LNCaP clone FGC (cell line): ENCODE measurements at regions not wholly inside any gene's neighbourhood (a gene's known extent, or its start where the extent isn't known, plus 50 kb on each side); places are given as distances from the start of the nearest gene placed in this dataset.

ENCODE experiments used
- DNase-seq: peaks from one replicate; pipeline ENCODE4 v3.0.0-alpha.2; 2011; ENCODE audit warnings: low read depth
- H3K4me3 ChIP-seq: 2 replicates; pipeline ENCODE4 v1.5.1; 2011; ENCODE audit warnings: mild to moderate bottlenecking, low read depth, low read length, control low read depth
- TF ChIP-seq, protein P1 (sequence below): IDR thresholded peaks from 2 replicates; pipeline ENCODE4 v1.5.1; 2012; ENCODE audit warnings: mild to moderate bottlenecking; ENCODE audit not compliant: control insufficient read depth, insufficient read depth; ENCODE audit errors: extremely low read depth

DNA sequence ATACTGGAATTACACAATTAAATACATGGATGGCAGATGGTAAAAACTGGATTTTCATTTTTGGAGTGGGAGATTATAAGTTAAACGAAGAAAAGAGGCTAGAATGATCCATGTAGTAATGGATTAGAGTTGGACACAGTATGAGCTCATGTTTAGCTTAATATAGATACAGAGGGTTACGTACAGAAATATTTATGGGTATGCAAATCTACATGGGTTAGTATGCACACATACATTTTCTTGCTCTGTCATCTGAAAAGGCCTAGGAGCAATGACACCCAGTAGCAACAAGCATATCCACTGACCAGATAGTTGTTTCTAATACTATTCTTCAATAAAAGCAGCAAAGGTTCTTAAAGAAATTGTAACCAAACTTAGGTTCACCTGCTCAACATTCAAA lies 366.4 kb downstream of the SEMA3D start:
- no peak for DNase-seq
- no peak overlapping the region for H3K4me3 ChIP-seq
- TF ChIP-seq, protein P1, sequence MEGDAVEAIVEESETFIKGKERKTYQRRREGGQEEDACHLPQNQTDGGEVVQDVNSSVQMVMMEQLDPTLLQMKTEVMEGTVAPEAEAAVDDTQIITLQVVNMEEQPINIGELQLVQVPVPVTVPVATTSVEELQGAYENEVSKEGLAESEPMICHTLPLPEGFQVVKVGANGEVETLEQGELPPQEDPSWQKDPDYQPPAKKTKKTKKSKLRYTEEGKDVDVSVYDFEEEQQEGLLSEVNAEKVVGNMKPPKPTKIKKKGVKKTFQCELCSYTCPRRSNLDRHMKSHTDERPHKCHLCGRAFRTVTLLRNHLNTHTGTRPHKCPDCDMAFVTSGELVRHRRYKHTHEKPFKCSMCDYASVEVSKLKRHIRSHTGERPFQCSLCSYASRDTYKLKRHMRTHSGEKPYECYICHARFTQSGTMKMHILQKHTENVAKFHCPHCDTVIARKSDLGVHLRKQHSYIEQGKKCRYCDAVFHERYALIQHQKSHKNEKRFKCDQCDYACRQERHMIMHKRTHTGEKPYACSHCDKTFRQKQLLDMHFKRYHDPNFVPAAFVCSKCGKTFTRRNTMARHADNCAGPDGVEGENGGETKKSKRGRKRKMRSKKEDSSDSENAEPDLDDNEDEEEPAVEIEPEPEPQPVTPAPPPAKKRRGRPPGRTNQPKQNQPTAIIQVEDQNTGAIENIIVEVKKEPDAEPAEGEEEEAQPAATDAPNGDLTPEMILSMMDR, result no peak

DNA sequence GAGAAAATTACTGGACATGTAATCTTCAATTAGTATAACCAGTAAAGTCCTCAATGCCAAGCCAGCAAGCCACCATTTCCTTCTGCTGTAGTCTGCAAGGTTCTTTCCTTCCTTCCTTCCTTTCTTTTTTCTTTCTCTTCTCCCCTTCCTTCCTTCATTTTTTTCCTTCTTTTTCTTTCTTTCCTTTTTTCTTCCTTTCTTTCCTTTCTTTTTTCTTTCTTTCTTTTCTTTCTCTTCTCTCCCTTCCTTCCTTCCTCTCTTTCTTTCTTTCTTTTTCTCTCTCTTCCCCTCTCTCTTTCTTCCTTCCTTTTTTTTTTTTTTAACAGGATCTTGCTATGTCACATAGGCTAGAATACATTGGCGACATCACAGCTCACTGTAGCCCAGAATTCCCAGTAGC lies 369.8 kb downstream of the SEMA3D start:
- TF ChIP-seq, protein P1, result no peak
- DNase-seq, result no peak

DNA sequence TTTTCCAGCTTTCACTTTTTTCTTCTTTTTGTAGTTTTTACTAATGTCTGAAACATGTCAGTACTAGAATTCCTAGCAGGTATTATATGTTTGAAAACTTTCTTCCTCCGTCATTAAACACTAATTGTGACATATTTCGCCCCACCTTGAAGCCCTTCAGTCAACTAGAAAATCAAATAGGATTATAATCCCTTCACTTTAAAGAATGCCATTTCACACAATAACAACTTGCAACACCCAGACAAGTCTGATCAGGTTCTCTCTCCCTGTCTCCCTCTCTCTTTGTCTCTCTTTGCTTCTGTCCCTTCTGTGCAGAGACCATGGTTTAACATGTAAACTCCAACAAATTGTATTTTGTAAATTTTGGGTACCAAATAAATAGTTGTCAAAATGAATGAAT lies 373.5 kb downstream of the SEMA3D start:
- TF ChIP-seq, protein P1, result no peak
- no peak for DNase-seq
- no peak overlapping the region for H3K4me3 ChIP-seq

More for the DNA sequence above, 369.8 kb downstream of the SEMA3D start:
- H3K4me3 ChIP-seq, result no peak overlapping the region

DNA sequence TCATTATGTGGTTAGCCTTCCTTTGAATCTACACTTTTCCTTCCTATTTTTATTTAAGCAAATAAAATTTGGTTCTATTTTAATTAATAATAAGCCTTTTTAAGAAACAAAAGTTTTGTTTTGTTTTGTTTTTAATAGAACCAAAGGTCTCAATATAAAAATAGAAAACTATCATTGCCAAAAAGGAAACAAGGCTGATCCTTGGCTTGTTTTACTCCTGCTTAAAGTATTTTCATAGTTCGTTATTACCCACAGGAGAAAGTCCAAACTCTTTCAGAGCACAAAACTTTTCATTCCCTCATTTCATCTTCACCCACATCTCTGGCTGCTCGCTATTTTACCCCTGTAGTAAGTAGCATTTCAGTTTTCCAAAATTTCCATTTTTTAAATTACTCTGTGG lies 374.8 kb downstream of the SEMA3D start:
- no peak for DNase-seq
- no peak overlapping the region for H3K4me3 ChIP-seq

DNA sequence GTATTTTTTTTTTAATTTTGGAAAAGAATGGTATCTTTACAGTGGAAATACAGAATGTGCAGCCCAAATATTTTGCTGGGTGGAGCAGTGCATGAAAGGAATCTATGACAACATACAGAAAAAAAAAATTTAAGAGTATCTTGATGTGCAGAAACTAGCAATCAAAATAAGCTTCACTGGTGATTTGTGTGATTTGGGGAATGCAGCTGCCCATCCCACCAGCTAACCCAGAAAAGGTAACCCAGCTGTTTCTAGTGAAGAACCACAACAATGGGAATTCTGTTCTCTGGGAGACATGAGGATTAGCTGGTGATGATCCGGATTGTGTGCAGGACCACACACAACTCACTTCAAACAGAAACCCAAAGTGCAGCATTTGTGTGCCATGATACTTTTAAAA lies 375.5 kb downstream of the SEMA3D start:
- H3K4me3 ChIP-seq, result no peak overlapping the region
- no peak for DNase-seq
- TF ChIP-seq, protein P1, result no peak

More for the DNA sequence above, 374.8 kb downstream of the SEMA3D start:
- TF ChIP-seq, protein P1, result no peak

DNA sequence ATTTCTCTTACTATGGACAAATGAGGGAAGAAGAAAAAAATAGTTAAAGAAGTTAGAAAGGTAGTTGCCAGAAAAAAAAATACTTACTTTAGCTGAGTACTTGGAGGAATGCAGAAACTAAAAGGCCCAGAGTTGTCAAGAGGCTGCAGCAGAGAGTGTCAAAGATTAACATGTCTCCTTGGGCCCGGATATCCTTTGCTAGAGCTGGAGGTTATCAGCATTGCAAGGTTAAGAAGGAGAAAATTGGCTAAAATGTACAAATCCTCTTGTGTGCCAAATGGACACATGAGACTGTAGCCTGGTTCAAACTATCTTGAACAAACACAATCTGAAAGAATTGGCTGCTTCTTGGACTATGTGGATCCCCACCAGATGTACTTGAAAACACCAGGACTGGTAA lies 377.0 kb downstream of the SEMA3D start:
- no peak for DNase-seq
- TF ChIP-seq, protein P1, result no peak
- no peak overlapping the region for H3K4me3 ChIP-seq

DNA sequence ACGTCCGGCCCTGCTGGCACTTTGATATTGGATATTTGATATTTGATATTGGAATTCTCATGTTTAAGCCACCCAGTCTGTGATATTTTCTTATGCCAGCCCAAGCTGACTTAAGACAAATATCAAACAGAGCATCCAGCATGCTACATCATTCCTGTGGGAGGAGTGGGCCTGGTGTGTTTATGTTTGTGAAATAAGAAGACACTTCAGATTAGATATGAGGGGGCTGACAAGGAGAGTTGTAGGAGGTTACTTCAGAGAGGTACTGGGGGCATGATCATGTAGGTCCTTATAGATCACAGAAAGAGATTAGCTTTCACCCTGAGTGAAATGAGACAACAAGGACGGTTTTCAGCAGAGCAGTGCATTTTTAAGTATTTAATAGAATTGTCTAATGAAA lies 382.9 kb downstream of the SEMA3D start:
- DNase-seq, result no peak
- H3K4me3 ChIP-seq, result no peak overlapping the region
- TF ChIP-seq, protein P1, result no peak
